ENCODE measurements at regions not wholly inside any gene's neighbourhood (a gene's known extent, or its start where the extent isn't known, plus 50 kb on each side); places are given as distances from the start of the nearest gene placed in this dataset.

GRCh38 chr3:8282541-8283165 lies 219.0 kb upstream of the LMCD1 start:
- no peaks in the 10 kb centered on the region for H3K4me1 ChIP-seq
- no peak for DNase-seq
- no peaks in the 10 kb centered on the region for H3K27me3 ChIP-seq
- no peaks in the 10 kb centered on the region for H3K36me3 ChIP-seq
- no peaks in the 10 kb centered on the region for H3K9me3 ChIP-seq
- H3K4me3 ChIP-seq (replicated peaks in 1 of 3) = no peak overlapping the region
- no peak overlapping the region for H3K27ac ChIP-seq
- no peak for TF ChIP-seq CTCF (IDR thresholded peaks at IDR 0.05)
- TF ChIP-seq POLR2A (IDR thresholded peaks at IDR 0.05) = no peak
- intact Hi-C loops (cut with DNase I) = no loop called here

GRCh38 chr3:8283193-8283592 lies 218.4 kb upstream of the LMCD1 start:
- intact Hi-C loops (cut with DNase I) = no loop called here

GRCh38 chr3:8286086-8286485 lies 215.5 kb upstream of the LMCD1 start:
- no peak for DNase-seq
- intact Hi-C loops (cut with DNase I) = no loop called here
- no peaks in the 10 kb centered on the region for H3K9me3 ChIP-seq
- 77 to 86% methylated on average over 5 of the region's 5 CpGs for WGBS, 2 donors
- H3K27ac ChIP-seq = no peak overlapping the region
- H3K4me1 ChIP-seq = no peaks in the 10 kb centered on the region
- TF ChIP-seq POLR2A (IDR thresholded peaks at IDR 0.05) = no peak
- TF ChIP-seq CTCF (IDR thresholded peaks at IDR 0.05) = no peak
- H3K4me3 ChIP-seq (replicated peaks in 1 of 3) = no peak overlapping the region
- no peaks in the 10 kb centered on the region for H3K36me3 ChIP-seq
- no peaks in the 10 kb centered on the region for H3K27me3 ChIP-seq

More at GRCh38 chr3:8283193-8283592, 218.4 kb upstream of the LMCD1 start:
- H3K9me3 ChIP-seq = no peaks in the 10 kb centered on the region
- TF ChIP-seq CTCF (IDR thresholded peaks at IDR 0.05) = no peak
- TF ChIP-seq POLR2A (IDR thresholded peaks at IDR 0.05) = no peak
- WGBS, 2 donors = 88 to 92% methylated on average over 1 of the region's 1 CpG
- H3K4me3 ChIP-seq (replicated peaks in 1 of 3) = no peak overlapping the region
- H3K4me1 ChIP-seq = no peaks in the 10 kb centered on the region
- no peak overlapping the region for H3K27ac ChIP-seq
- DNase-seq = no peak
- no peaks in the 10 kb centered on the region for H3K27me3 ChIP-seq
- H3K36me3 ChIP-seq = no peaks in the 10 kb centered on the region

GRCh38 chr3:8286749-8287148 lies 214.9 kb upstream of the LMCD1 start:
- Histone ChIP-seq H3K27ac (no peak overlapping the region), H3K4me3 (replicated peaks in 1 of 3) (no peak overlapping the region), H3K4me1 (no peaks in the 10 kb centered on the region), H3K27me3 (no peaks in the 10 kb centered on the region), H3K36me3 (no peaks in the 10 kb centered on the region), H3K9me3 (no peaks in the 10 kb centered on the region)
- DNase-seq = no peak
- TF ChIP-seq CTCF (IDR thresholded peaks at IDR 0.05) (no peak), POLR2A (IDR thresholded peaks at IDR 0.05) (no peak)
- intact Hi-C loops (cut with DNase I) = no loop called here

- no peaks in the 10 kb centered on the region for H3K9me3 ChIP-seq
- H3K36me3 ChIP-seq = no peaks in the 10 kb centered on the region
- H3K4me1 ChIP-seq = no peaks in the 10 kb centered on the region
- intact Hi-C loops (cut with DNase I) = no loop called here
- TF ChIP-seq CTCF (IDR thresholded peaks at IDR 0.05) = no peak
- no peak for TF ChIP-seq POLR2A (IDR thresholded peaks at IDR 0.05)
- 89 to 98% methylated on average over 2 of the region's 2 CpGs for WGBS, 2 donors
- no peak overlapping the region for H3K27ac ChIP-seq
- H3K27me3 ChIP-seq = no peaks in the 10 kb centered on the region
- H3K4me3 ChIP-seq (replicated peaks in 1 of 3) = no peak overlapping the region
- no peak for DNase-seq
These were observed 211.0 kb upstream of the LMCD1 start for GRCh38 chr3:8290611-8291010.
